Mammary epithelial cell (primary cell): ENCODE measurements at regions not wholly inside any gene's neighbourhood (a gene's known extent, or its start where the extent isn't known, plus 50 kb on each side); places are given as distances from the start of the nearest gene placed in this dataset.

Experiments
- CTCF ChIP-seq, 2 donors: IDR thresholded peaks in 1 of 2; conservative IDR thresholded peaks in 1 of 2; 2 replicates each; pipeline ENCODE4 v1.5.1; 2011 to 2012; ENCODE audit warnings: inconsistent platforms in 2 of 2, low read length in 2 of 2, mild to moderate bottlenecking in 2 of 2, control low read depth in 1 of 2, low read depth in 1 of 2; ENCODE audit not compliant: insufficient read depth in 1 of 2; ENCODE audit errors: extremely low read depth in 1 of 2
- EZH2 ChIP-seq: IDR thresholded peaks from 2 replicates; pipeline ENCODE4 v1.6.1; 2012; ENCODE audit warnings: low read length, inconsistent platforms, borderline replicate concordance

DNA sequence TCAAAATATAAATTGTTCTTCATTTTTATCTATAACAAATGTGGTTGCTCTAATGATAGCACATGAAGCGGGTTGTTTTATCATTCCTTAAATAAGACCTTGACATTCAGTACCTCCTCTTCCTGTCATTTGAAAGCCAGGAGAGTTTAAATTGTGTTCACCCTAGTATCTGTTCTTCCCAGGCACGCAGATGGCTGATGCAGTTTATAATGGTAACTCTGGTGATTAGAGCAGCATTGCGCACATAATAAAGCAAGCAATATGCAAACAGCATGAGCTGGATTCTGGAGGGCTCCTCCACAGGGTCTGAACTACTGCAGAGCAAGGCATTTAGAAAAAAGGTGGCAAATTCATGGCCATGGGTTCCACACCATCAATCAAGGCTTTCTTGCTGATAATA lies 307.8 kb downstream of the ENC1 start:
- TF ChIP-seq CTCF (conservative IDR thresholded peaks at IDR 0.05 in 1 of 2, IDR thresholded peaks at IDR 0.05 in 1 of 2; ENCODE audit: extremely low read depth in 1 of 2, insufficient read depth in 1 of 2, low read depth in 1 of 2, low read length in 2 of 2) (no peak), EZH2 (no peak)
